NCI-H1105 treated with DMSO at 0.1 percent for 48 hours (cell line): ENCODE measurements at regions not wholly inside any gene's neighbourhood (a gene's known extent, or its start where the extent isn't known, plus 50 kb on each side); places are given as distances from the start of the nearest gene placed in this dataset.
"Not testable (repeated sequence)": the region's sequence is repeated elsewhere in the genome, so short reads cannot be mapped to it uniquely, and the experiment has no call there.

Experiments used
- DNase-seq: peaks from one replicate; lab custom pipeline; 2025; lab: John Stamatoyannopoulos, UW

DNA sequence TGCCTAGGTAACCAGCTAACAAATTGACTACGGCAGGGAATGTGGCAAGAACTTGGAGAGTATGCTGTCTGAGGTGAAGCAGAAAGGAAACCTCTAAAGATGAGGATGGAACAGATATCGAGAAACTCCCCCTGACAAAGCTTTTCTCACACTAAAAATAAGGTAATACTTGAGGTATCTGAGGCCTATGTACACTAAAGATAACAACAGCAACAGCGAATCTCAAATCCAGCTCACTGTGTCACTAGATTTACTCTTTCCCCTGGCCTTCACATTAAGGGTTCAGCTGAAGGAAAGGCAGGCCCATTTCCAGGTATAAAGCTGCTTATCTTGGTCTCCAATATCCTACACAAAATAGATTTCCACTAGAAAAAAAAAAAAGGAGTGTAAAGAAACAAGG, 518.0 kb downstream of the KCNT2 start:
- no peak for DNase-seq

DNA sequence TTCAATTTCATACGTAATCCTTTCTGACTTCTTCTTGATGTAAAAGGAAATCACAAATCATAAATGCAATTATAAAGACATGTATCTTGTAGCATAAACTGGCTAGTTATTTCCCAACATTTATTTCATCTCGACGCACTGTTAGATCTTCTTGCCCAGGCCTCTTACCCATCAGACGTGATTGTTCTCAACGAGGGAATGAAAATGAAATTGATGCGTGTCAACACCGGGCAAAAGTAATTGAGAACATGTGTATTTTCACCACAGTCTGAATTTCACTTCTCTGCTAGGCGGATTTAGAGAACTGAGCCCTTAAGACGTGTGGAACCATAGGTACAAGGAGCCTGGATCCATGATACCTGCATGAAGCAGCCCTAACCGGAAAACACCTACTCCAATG, 519.7 kb downstream of the KCNT2 start:
- no peak for DNase-seq

DNA sequence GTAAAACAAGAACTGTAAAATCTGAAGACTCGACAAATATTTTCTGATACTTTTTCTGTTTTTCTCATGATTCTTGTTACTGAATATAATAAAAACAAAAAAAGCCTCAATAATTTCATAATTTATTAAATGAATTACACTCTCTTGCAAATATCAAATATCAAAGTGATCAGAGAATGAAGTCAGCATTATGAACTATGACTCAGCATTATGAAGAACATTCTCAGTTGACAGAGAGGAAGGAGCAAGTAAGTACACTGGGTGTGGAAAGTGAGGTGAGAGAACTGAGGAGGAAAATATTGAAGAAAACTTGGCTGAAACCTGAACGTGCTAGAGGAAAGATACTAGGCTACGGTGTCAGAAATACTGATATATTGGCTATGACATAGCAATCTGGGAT, 529.5 kb downstream of the KCNT2 start:
- DNase-seq, result no peak

DNA sequence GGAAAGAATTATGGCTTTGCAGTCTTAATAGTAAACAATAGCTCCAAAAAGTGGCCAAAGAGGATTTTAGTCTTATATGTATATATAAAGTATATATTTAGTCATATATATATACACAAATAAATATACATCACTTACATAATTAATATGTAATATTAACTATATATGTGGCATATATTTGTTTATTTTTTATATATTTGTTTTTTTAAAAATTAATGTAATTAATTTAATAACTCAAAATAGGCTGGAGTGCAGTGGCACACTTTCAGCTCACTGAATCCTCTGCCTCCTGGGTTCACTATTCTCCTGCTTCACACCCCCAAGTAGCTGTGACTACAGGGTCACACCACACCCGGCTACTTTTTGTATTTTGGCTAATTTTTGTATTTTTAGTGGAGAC, 532.6 kb downstream of the KCNT2 start:
- DNase-seq, result no peak

DNA sequence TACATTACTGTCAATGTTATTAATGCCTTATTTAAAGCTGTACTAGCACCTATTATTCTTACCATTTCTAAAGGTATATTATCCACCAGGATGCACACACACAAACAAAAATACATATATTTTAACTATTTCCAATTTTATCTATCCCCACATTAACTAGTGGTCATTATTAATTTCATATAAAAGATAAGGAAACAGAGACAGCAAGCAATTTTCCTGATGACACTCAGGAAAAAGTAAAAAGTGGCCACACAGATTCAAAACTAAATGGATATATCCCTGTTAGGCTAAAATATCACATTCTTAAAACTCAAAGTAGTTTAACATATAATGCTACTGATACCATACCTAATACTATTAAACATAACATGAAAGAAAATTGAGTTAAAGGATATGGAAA, 534.1 kb downstream of the KCNT2 start:
- DNase-seq, result no peak

DNA sequence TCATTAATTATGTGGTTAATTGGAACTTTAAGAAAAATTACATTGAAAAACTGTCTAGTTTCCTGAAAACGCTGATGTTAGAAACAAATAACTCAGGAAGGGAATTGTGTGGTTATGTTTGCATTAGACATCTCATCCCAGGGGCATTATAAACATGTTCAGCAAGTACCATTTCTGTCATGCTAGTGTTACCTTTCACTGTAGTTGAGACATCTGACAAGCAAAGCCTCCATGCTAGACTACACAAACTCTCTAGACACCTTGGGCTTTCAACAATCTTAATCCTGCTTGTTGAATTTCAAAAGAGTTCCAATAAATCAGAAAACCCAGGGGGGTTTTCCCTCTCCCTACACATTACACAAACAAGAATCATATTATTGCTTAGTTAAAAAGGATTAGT, 536.8 kb downstream of the KCNT2 start:
- no peak for DNase-seq

DNA sequence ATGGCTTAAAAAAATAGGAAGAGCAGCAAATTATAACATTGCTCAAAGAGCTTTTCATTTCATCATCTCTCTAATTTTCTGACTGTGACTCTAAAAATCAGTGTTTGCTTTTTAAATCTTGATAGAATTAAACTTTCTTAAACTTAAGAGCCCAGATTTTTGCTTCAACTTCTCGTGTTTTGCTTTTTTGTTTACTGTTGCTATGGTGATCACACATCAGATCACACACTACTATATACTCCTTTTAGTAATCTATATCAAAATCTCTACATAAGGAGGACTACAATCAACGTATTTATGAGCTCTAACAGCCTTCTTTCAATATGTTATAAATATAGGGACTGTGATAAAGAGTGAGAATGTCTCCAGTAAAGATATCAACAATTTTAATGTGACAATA, 537.3 kb downstream of the KCNT2 start:
- DNase-seq, result no peak

DNA sequence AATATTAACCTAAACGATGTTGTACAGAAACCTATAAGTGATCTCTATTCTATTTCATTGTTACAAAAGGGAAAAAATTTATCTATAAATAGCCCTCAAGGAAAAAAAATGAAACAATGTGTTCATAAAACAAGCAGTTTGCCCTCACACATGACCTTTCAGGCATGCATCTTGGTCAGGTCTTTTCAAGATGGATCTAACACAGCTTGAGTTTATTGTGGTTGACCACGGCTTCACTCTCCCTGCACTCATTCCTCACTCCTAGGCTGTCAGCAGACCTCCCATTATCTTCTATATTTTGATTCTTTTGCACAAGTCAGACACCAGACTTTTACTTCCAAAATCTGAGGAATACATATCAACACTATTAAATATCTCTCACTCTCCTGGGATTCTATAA, 544.3 kb downstream of the KCNT2 start:
- DNase-seq, result no peak

DNA sequence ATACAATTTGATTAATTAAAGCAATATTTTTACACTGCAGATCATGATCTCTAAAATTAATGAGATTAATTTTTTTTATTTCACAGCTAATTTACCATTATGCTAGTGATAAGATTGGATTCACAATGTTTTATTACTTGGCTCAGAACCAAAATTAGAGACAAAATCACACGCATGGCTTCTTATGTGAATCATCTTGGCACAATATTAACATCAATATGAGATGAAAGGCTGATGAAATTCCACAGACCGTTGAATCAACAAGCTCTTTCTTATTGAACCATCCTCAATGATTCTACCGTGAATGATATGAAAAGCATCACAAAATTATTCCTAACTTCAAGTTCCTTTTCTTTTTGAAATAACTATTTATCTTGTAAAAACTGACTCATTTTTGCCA, 544.9 kb downstream of the KCNT2 start:
- DNase-seq, result no peak

DNA sequence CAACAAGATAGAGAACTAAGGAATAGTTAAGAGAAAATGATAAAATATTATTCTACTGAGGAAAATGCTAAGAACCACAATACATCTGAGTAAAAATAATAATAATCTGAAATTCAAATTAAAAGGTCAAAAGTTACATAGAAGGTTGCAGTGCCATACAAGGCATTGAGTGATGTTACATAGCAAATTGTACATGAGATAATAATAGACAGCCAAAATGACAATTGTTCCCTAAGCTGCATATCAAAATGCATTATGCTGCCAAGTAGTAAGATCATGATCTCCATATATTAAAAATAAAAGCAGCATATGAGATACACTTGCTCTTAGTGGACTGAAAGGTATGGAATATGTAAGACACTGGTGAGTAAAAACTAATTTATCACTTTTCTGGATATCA, 547.7 kb downstream of the KCNT2 start:
- no peak for DNase-seq

DNA sequence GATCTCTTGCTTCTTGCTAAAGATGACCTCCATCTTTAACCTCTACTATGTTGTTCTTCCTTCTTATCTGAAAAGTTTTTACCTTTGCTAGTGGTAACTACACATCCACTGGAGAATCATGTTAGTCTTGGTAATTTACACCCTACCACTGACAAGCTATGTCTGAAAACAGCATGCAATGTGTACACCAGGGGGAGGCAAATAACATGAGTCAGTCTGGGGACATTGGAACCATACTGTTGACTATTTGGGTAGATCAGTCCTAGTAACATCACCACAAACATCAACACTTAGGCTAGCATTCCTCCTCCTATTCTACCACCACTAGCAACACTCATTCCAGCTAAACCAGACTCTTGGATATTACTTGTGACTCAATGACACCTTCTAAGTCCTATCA, 549.0 kb downstream of the KCNT2 start:
- DNase-seq, result no peak

DNA sequence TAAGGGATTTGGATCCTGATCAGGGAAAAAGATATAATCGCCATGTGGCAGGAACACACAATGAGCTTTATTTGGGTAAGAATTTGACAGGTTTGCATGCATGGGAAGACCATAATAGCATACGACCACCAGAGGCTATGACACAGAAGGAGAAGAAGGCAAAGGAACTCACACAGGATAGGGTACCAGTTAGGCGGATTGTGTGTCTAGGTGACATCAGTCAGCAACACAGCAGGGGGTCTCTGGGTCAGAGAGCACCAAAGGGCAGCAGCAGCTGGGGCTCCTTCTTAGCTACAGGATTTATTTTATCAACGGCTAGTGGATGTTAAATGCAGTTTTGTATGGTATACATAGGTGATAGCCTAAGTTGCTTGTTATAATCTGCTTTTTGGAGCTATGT, 551.3 kb downstream of the KCNT2 start:
- DNase-seq, result no peak

DNA sequence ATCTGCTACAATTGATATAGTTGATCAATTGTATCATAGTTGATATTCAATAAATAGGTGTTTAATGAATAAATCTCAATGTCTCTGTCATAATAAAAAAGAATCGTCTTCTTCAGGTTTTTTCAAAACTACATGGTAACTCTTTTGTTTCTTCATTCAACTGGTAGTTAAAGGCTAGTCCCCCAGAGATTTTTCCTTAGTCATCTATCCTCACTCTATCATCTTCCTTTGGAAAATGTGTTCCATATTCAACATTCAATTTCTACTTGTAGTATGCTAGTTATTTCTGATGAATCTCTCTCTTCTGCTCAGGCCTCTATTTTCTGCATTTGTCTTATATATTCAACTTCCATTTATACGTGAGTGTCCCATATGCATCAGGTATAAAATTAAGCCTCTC, 558.8 kb downstream of the KCNT2 start:
- no peak for DNase-seq

DNA sequence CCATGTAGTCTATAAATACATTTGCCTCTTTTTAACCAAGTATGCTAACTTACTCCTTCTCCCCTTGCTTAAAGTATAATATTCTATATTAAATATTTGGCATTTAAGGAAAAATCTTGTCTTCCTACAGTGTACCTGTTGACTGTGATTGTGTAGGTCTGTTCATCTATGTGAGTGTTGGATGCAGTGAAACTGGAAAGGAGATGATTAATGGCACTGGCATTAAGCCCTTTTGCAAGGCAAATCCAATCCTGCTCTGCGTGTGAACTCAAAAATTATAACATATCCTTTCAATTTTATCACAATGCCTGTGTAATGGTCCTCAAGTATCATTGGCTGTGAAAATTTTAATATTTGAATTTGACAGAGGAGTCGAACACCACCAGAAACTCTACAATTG, 565.0 kb downstream of the KCNT2 start:
- DNase-seq, result no peak

DNA sequence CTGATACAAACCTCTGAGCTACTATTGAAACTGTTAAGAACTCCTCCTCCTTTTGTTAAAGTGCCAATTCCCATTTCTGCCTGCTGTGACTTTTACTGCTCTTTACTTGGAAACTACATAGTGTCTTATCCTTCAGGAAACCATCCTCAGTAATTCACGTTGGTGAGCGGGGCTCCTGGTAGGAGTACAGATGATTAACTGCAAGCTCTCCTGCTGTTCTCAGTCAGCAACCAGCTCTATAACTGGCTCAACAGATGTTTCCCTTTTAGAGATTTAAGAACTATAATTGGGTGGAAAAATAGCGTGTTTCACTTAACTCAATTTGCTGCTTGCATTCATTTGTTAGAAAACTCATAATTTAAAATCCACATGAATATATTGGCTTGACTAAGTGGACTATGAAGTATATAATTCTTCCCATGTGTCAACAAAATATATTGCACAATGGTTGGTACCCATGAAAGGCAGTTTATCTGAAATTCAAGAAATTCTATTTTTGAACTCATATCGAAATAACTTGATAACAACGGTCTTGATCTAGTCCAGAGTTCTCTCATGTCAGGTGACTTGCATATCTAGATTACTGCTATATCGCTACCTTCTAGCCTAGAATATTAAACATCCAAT, 574.0 kb downstream of the KCNT2 start:
- DNase-seq, result no peak

DNA sequence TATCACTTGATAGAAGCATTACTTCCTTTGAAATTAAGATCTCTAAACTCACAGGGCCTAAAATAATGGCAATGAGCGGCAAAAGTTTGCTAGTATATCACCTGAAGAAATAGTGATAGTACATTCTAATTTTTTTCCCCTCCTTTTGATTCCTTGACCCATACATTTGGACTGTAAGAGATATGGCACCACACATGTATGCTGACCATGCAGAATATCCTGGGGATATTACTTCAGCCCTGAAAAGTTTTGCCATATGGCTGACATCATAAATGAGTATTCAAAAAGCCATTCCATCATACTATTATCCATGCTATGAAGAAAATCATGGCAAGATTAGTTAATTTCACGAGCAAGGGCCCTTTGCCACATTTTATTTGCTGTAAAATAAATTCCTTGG, 576.9 kb downstream of the KCNT2 start:
- not testable (repeated sequence) for DNase-seq

DNA sequence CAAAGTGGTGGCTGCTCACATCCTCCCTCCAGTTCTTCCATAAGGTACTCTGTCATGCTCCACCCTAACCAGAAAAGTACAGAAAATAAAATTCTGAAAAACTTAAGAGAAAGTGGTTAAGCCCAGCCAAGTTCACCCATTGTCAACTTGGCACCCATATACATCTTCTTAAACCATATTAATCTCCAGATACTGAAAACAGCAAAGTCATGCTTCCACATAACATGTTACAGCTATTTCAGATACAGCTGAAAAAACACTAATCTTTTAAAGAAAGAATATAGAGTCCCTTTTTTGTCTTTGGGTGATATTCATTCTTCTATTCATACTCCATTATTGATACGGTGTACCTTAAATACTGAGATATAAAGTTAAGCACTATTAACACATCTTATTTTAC, 577.8 kb downstream of the KCNT2 start:
- DNase-seq, result no peak

DNA sequence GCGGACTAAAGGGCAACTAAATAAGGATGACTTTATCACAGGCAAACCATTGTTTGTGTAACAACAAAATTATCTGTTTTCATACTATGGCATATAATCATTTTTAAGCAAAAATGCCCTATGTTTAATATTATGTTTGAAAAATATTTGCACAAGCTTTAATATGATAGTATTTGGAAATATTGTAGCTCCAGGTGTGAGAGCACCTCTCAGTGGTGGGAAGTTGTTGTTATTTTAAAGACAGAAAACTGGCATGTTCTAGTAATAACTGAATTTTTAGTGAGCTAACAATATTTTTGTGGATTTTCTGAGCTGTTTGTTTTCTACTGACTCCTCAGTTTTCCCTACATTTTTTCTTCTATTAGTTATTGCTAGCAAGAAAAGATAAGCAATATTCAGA, 578.8 kb downstream of the KCNT2 start:
- no peak for DNase-seq

DNA sequence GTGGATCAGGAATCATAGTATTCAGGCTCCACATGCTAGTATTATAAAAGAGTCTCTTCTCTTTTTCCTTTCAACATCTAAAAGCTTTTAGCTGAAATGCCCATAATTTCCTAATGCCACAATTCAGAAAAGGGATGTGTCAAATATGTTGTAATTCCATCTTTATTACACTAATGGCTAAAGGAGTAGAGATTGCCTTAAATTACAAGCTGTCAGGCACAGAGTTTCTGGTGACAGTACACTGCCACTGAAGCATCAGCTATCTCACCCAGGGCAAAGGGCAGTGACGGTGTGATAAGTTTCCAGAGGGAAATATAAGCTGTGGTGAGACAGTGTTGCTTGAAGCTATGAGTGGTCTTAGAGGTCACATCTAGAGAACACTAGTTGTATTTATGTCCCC, 581.1 kb downstream of the KCNT2 start:
- no peak for DNase-seq

DNA sequence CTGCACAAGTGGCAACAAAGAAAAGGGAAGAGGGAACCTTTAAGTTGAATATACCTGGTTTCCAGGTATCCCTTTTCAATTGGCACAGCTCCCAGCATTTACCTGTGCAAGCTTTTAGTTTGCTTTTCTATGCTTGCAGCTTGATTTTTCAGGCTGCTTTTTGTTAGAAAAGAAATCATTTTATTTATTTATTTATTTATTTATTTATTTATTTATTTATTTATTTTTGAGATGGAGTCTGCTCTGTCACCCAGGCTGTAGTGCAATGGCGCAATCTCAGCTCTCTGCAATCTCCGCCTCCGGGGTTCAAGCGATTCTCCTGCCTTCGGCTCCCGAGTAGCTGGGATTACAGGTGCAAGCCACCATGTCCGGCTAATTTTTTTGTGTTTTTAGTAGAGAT, 587.1 kb downstream of the KCNT2 start:
- DNase-seq, result not testable (repeated sequence)

DNA sequence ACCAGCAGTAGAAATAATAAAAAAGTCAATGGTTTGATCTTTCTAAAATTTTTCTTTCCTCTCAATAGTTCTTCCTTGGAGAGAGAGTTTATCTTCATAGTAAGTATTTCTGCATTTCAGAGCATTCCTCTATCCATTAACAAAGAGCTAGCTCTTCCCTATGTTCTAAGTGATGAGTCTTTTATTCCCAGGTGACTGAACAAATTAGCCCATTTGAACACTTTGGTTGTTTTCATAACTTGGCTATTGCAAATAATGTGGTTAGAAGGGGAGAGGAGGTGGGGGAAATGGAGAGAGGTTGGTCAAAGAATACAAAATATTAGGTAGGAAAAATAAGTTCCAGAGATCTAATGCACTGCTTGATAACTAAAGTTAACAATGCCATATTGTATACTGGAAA, 598.9 kb downstream of the KCNT2 start:
- no peak for DNase-seq

DNA sequence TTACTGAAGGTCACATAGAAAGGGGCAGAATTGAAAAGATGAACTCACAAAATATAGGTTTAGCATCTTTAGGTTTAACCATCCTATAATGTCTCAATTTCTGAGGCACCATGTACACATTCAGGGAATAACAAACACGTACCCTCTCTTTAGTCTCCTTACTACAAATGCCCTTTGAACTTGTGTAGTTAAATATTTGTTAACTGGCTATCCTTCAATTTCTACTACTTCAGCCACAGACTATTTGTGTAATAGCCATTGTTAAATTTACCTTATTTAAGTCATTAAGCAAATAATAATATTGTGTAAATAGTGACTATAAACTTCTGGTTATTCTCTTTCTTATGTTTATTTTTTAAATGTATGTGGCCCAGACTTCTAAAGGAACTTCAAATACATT, 600.5 kb downstream of the KCNT2 start:
- no peak for DNase-seq

DNA sequence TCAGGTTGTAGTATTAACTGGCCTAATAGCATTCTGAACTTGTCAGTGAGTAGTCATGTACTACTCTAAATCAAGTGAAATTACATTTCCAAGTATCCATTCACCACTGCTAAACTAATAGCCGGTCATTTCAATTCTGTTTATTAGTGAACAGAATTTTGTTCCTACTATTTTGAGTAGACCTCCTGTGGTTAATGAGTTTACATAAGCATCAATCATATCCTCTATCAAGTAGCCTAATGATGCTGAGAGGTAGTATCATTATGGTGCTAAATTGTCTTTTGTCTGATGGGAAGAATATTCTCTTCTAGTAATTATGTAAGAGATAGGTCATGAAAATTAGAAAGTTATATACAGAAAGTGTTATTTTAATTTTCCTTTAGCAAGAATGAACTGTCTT, 602.8 kb downstream of the KCNT2 start:
- no peak for DNase-seq

DNA sequence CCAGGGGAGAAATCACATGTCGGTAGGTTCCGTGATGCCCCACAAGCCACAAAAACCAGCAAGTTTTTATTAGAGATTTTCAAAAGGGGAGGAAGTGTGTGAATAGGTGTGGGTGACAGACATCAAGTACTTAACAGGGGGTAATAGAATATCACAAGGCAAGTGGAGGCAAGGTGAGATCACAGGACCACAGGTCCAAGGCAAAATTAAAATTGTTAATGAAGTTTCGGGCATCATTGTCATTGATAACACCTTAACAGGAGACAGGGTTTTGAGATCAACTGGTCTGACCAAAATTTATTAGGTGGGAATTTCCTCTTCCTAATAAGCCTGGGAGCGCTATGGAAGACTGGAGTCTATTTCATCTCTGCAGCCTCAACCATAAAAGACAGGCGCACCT, 603.9 kb downstream of the KCNT2 start:
- DNase-seq, result not testable (repeated sequence)

DNA sequence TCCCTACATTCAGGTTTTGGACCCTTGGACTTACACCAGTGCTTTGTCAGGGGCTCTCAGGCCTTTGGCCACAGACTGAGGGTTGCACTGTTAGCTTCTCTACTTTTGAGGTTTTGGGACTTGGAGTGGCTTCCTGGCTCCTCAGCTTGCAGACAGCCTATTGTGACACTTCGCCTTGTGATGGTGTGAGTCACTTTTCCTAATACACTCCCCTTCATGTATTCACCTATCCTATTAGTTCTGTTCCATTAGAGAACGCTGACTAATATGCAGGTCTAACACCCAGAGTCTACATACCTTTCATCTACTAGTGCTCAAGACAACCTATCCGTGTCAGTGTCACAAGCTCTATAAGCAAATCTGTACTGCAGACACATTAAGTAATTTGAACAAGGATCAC, 605.3 kb downstream of the KCNT2 start:
- DNase-seq, result no peak
